ENCODE measurements at regions not wholly inside any gene's neighbourhood (a gene's known extent, or its start where the extent isn't known, plus 50 kb on each side); places are given as distances from the start of the nearest gene placed in this dataset.

- H3K4me1 ChIP-seq (ENCODE audit: control insufficient read depth, insufficient read depth, low read length), result no peaks in the 10 kb centered on the region
These were observed 68.7 kb upstream of the CD83 start for GRCh38 chr6:14048837-14049236.

GRCh38 chr6:14051355-14051754 lies 66.2 kb upstream of the CD83 start:
- no peak overlapping the region for H3K27ac ChIP-seq (ENCODE audit: low read length)
- H3K9me3 ChIP-seq (replicated peaks; ENCODE audit: control insufficient read depth, low read depth, low read length), result no peaks in the 10 kb centered on the region
- no CpG with 5 or more reads among the region's 2 CpGs for WGBS (ENCODE audit: insufficient coverage)
- H3K36me3 ChIP-seq (ENCODE audit: control insufficient read depth, insufficient read depth, low read length), result no peaks in the 10 kb centered on the region
- no peaks in the 10 kb centered on the region for H3K4me1 ChIP-seq (ENCODE audit: control insufficient read depth, insufficient read depth, low read length)
- no peak overlapping the region for H3K4me3 ChIP-seq (ENCODE audit: low read length)
- H3K27me3 ChIP-seq (ENCODE audit: control insufficient read depth, insufficient read depth, low read length), result no peaks in the 10 kb centered on the region
- DNase-seq, result no peak

More at GRCh38 chr6:14048837-14049236, 68.7 kb upstream of the CD83 start:
- WGBS (ENCODE audit: insufficient coverage), result 87% methylated on average over 3 of the region's 3 CpGs
- Histone ChIP-seq H3K9me3 (replicated peaks; ENCODE audit: control insufficient read depth, low read depth, low read length) (no peaks in the 10 kb centered on the region), H3K36me3 (ENCODE audit: control insufficient read depth, insufficient read depth, low read length) (no peaks in the 10 kb centered on the region), H3K27ac (ENCODE audit: low read length) (no peak overlapping the region), H3K27me3 (ENCODE audit: control insufficient read depth, insufficient read depth, low read length) (no peaks in the 10 kb centered on the region), H3K4me3 (ENCODE audit: low read length) (no peak overlapping the region)
- DNase-seq, result no peak

GRCh38 chr6:14053811-14054210 lies 63.8 kb upstream of the CD83 start:
- Histone ChIP-seq H3K4me1 (ENCODE audit: control insufficient read depth, insufficient read depth, low read length) (no peaks in the 10 kb centered on the region), H3K9me3 (replicated peaks; ENCODE audit: control insufficient read depth, low read depth, low read length) (no peaks in the 10 kb centered on the region), H3K4me3 (ENCODE audit: low read length) (no peak overlapping the region), H3K27me3 (ENCODE audit: control insufficient read depth, insufficient read depth, low read length) (no peaks in the 10 kb centered on the region), H3K36me3 (ENCODE audit: control insufficient read depth, insufficient read depth, low read length) (no peaks in the 10 kb centered on the region), H3K27ac (ENCODE audit: low read length) (no peak overlapping the region)
- WGBS (ENCODE audit: insufficient coverage), result 86% methylated on average over 1 of the region's 2 CpGs
- DNase-seq, result no peak

GRCh38 chr6:14055541-14055940 lies 62.0 kb upstream of the CD83 start:
- no peaks in the 10 kb centered on the region for H3K36me3 ChIP-seq (ENCODE audit: control insufficient read depth, insufficient read depth, low read length)
- H3K27ac ChIP-seq (ENCODE audit: low read length), result no peak overlapping the region
- no CpG with 5 or more reads among the region's 2 CpGs for WGBS (ENCODE audit: insufficient coverage)
- H3K4me1 ChIP-seq (ENCODE audit: control insufficient read depth, insufficient read depth, low read length), result no peaks in the 10 kb centered on the region
- H3K27me3 ChIP-seq (ENCODE audit: control insufficient read depth, insufficient read depth, low read length), result peaks cover 4% of the 10 kb centered on the region
- no peak for DNase-seq
- H3K9me3 ChIP-seq (replicated peaks; ENCODE audit: control insufficient read depth, low read depth, low read length), result no peaks in the 10 kb centered on the region
- H3K4me3 ChIP-seq (ENCODE audit: low read length), result no peak overlapping the region

GRCh38 chr6:14058029-14058695 lies 59.4 kb upstream of the CD83 start:
- Histone ChIP-seq H3K9me3 (replicated peaks; ENCODE audit: control insufficient read depth, low read depth, low read length) (no peaks in the 10 kb centered on the region), H3K36me3 (ENCODE audit: control insufficient read depth, insufficient read depth, low read length) (no peaks in the 10 kb centered on the region), H3K4me3 (ENCODE audit: low read length) (no peak overlapping the region), H3K4me1 (ENCODE audit: control insufficient read depth, insufficient read depth, low read length) (no peaks in the 10 kb centered on the region), H3K27ac (ENCODE audit: low read length) (no peak overlapping the region), H3K27me3 (ENCODE audit: control insufficient read depth, insufficient read depth, low read length) (peaks cover 4% of the 10 kb centered on the region)
- DNase-seq, result no peak
- WGBS (ENCODE audit: insufficient coverage), result 46% methylated on average over 4 of the region's 10 CpGs

GRCh38 chr6:14058735-14059134 lies 58.8 kb upstream of the CD83 start:
- Histone ChIP-seq H3K4me3 (ENCODE audit: low read length) (no peak overlapping the region), H3K27me3 (ENCODE audit: control insufficient read depth, insufficient read depth, low read length) (peaks cover 4% of the 10 kb centered on the region), H3K9me3 (replicated peaks; ENCODE audit: control insufficient read depth, low read depth, low read length) (no peaks in the 10 kb centered on the region), H3K27ac (ENCODE audit: low read length) (no peak overlapping the region), H3K4me1 (ENCODE audit: control insufficient read depth, insufficient read depth, low read length) (no peaks in the 10 kb centered on the region), H3K36me3 (ENCODE audit: control insufficient read depth, insufficient read depth, low read length) (no peaks in the 10 kb centered on the region)
- no CpG with 5 or more reads among the region's 3 CpGs for WGBS (ENCODE audit: insufficient coverage)
- no peak for DNase-seq

GRCh38 chr6:14059791-14060436 lies 57.7 kb upstream of the CD83 start:
- H3K27me3 ChIP-seq (ENCODE audit: control insufficient read depth, insufficient read depth, low read length), result peaks cover 5% of the 10 kb centered on the region
- no peaks in the 10 kb centered on the region for H3K9me3 ChIP-seq (replicated peaks; ENCODE audit: control insufficient read depth, low read depth, low read length)
- no peak overlapping the region for H3K27ac ChIP-seq (ENCODE audit: low read length)
- H3K4me1 ChIP-seq (ENCODE audit: control insufficient read depth, insufficient read depth, low read length), result no peaks in the 10 kb centered on the region
- no peak overlapping the region for H3K4me3 ChIP-seq (ENCODE audit: low read length)
- H3K36me3 ChIP-seq (ENCODE audit: control insufficient read depth, insufficient read depth, low read length), result no peaks in the 10 kb centered on the region
- peak; percentile 20 for DNase-seq
- WGBS (ENCODE audit: insufficient coverage), result 85% methylated on average over 7 of the region's 10 CpGs

- Histone ChIP-seq H3K4me3 (ENCODE audit: low read length) (no peak overlapping the region), H3K36me3 (ENCODE audit: control insufficient read depth, insufficient read depth, low read length) (no peaks in the 10 kb centered on the region), H3K27ac (ENCODE audit: low read length) (no peak overlapping the region), H3K4me1 (ENCODE audit: control insufficient read depth, insufficient read depth, low read length) (no peaks in the 10 kb centered on the region), H3K27me3 (ENCODE audit: control insufficient read depth, insufficient read depth, low read length) (peaks cover 6% of the 10 kb centered on the region), H3K9me3 (replicated peaks; ENCODE audit: control insufficient read depth, low read depth, low read length) (no peaks in the 10 kb centered on the region)
- DNase-seq, result no peak
- 29% methylated on average over 1 of the region's 1 CpG for WGBS (ENCODE audit: insufficient coverage)
These were observed 56.6 kb upstream of the CD83 start for GRCh38 chr6:14060971-14061370.

GRCh38 chr6:14061643-14062042 lies 55.9 kb upstream of the CD83 start:
- H3K36me3 ChIP-seq (ENCODE audit: control insufficient read depth, insufficient read depth, low read length), result no peaks in the 10 kb centered on the region
- H3K27ac ChIP-seq (ENCODE audit: low read length), result no peak overlapping the region
- no peak for DNase-seq
- H3K4me3 ChIP-seq (ENCODE audit: low read length), result no peak overlapping the region
- no peaks in the 10 kb centered on the region for H3K9me3 ChIP-seq (replicated peaks; ENCODE audit: control insufficient read depth, low read depth, low read length)
- no peaks in the 10 kb centered on the region for H3K4me1 ChIP-seq (ENCODE audit: control insufficient read depth, insufficient read depth, low read length)
- WGBS (ENCODE audit: insufficient coverage), result no CpG with 5 or more reads among the region's 4 CpGs
- peaks cover 6% of the 10 kb centered on the region for H3K27me3 ChIP-seq (ENCODE audit: control insufficient read depth, insufficient read depth, low read length)

GRCh38 chr6:14062345-14063029 lies 55.1 kb upstream of the CD83 start:
- H3K27ac ChIP-seq (ENCODE audit: low read length), result no peak overlapping the region
- no peak for DNase-seq
- no peak overlapping the region for H3K4me3 ChIP-seq (ENCODE audit: low read length)
- H3K36me3 ChIP-seq (ENCODE audit: control insufficient read depth, insufficient read depth, low read length), result no peaks in the 10 kb centered on the region
- 75% methylated on average over 1 of the region's 3 CpGs for WGBS (ENCODE audit: insufficient coverage)
- H3K27me3 ChIP-seq (ENCODE audit: control insufficient read depth, insufficient read depth, low read length), result peaks cover 6% of the 10 kb centered on the region
- H3K9me3 ChIP-seq (replicated peaks; ENCODE audit: control insufficient read depth, low read depth, low read length), result no peaks in the 10 kb centered on the region
- no peaks in the 10 kb centered on the region for H3K4me1 ChIP-seq (ENCODE audit: control insufficient read depth, insufficient read depth, low read length)
